ENCODE measurements at regions not wholly inside any gene's neighbourhood (a gene's known extent, or its start where the extent isn't known, plus 50 kb on each side); places are given as distances from the start of the nearest gene placed in this dataset.

DNA sequence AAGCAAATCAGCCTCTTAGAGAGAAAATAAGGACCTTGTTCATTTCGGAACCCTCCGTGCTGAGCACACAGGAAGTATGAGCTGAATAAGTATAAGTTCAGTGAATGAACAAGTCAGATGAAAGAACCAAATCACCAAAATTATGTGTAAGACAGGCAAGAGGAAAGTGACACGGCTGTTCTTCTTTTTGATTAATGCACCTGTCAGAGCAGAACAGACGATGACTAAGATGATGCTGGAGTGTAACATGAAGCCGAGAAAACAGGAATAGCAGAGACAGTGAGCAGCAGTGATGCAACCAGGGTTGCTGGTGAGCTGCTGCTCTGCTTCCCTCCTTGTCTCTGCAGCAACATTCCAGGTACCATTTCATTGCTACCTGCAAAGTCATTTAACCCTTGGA, 861.1 kb downstream of the GALC start:
- Histone ChIP-seq H3K9me3 (ENCODE audit: control insufficient read depth, insufficient read depth, low read length) (no peaks in the 10 kb centered on the region; the same call in 1 of the 2 replicates), H4K20me1 (ENCODE audit: control insufficient read depth, insufficient read depth, low read depth, low read length) (no peaks in the 10 kb centered on the region), H3K27ac (ENCODE audit: low read depth, low read length) (no peak overlapping the region), H3K4me1 (ENCODE audit: control insufficient read depth, low read length) (no peaks in the 10 kb centered on the region), H3K36me3 (ENCODE audit: control insufficient read depth, low read length) (no peaks in the 10 kb centered on the region), H3K9me2 (replicated peaks; ENCODE audit: control insufficient read depth, low read length) (no peaks in the 10 kb centered on the region), H3F3A (ENCODE audit: control insufficient read depth, insufficient read depth) (no peaks in the 10 kb centered on the region), H3K4me2 (ENCODE audit: low read length) (no peak overlapping the region), H3K27me3 (ENCODE audit: control insufficient read depth, low read length) (no peaks in the 10 kb centered on the region), H3K4me3 (ENCODE audit: low read length) (no peak overlapping the region), H3K79me2 (ENCODE audit: control insufficient read depth, low read length) (no peaks in the 10 kb centered on the region)
- no peak for TF ChIP-seq EZH2phosphoT487 (IDR thresholded peaks at IDR 0.05; ENCODE audit: borderline replicate concordance, low read length)
- TF ChIP-seq CTCF (IDR thresholded peaks at IDR 0.05; ENCODE audit: low read depth, low read length, poor library complexity, severe bottlenecking) = no peak

- Histone ChIP-seq H3K4me3 (ENCODE audit: low read length) (no peak overlapping the region), H3K9me3 (ENCODE audit: control insufficient read depth, insufficient read depth, low read length) (no peaks in the 10 kb centered on the region), H3K4me1 (ENCODE audit: control insufficient read depth, low read length) (no peaks in the 10 kb centered on the region)
Measured at GRCh38 chr14:87122166-87122565, 870.8 kb downstream of the GALC start.

DNA sequence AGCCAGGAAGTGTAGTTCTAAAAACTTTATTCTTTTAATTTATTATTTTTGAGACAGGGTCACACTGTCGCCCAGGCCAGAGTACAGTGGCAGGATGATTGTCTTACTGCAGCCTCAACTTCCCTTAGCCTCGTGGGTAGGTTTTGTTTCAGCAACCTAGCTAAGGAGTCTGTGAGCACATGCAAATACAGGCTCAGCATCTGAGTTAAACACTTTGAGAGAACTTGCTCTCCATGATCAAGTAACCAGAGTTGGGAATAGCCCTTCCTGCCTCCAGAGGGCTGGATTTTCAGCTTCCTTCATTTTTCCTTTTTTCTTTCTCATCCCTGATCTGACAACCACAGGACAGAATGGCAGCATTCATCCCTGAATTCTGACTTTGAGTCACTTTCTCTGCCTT, 871.3 kb downstream of the GALC start:
- Histone ChIP-seq H3K9me2 (replicated peaks; ENCODE audit: control insufficient read depth, low read length) (no peaks in the 10 kb centered on the region), H3K4me2 (ENCODE audit: low read length) (no peak overlapping the region), H3K27ac (ENCODE audit: low read depth, low read length) (no peak overlapping the region), H4K20me1 (ENCODE audit: control insufficient read depth, insufficient read depth, low read depth, low read length) (no peaks in the 10 kb centered on the region), H3K4me1 (ENCODE audit: control insufficient read depth, low read length) (no peaks in the 10 kb centered on the region), H3K36me3 (ENCODE audit: control insufficient read depth, low read length) (no peaks in the 10 kb centered on the region), H3F3A (ENCODE audit: control insufficient read depth, insufficient read depth) (no peaks in the 10 kb centered on the region), H3K27me3 (ENCODE audit: control insufficient read depth, low read length) (no peaks in the 10 kb centered on the region), H3K4me3 (ENCODE audit: low read length) (no peak overlapping the region), H3K9me3 (ENCODE audit: control insufficient read depth, insufficient read depth, low read length) (no peaks in the 10 kb centered on the region), H3K79me2 (ENCODE audit: control insufficient read depth, low read length) (no peaks in the 10 kb centered on the region)
- TF ChIP-seq EZH2phosphoT487 (IDR thresholded peaks at IDR 0.05; ENCODE audit: borderline replicate concordance, low read length) (no peak), CTCF (IDR thresholded peaks at IDR 0.05; ENCODE audit: low read depth, low read length, poor library complexity, severe bottlenecking) (no peak)

More at GRCh38 chr14:87122166-87122565, 870.8 kb downstream of the GALC start:
- TF ChIP-seq CTCF (IDR thresholded peaks at IDR 0.05; ENCODE audit: low read depth, low read length, poor library complexity, severe bottlenecking) (no peak), EZH2phosphoT487 (IDR thresholded peaks at IDR 0.05; ENCODE audit: borderline replicate concordance, low read length) (no peak)
- no peaks in the 10 kb centered on the region for H3K9me2 ChIP-seq (replicated peaks; ENCODE audit: control insufficient read depth, low read length)
- H4K20me1 ChIP-seq (ENCODE audit: control insufficient read depth, insufficient read depth, low read depth, low read length) = no peaks in the 10 kb centered on the region
- no peaks in the 10 kb centered on the region for H3F3A ChIP-seq (ENCODE audit: control insufficient read depth, insufficient read depth)
- no peak overlapping the region for H3K4me2 ChIP-seq (ENCODE audit: low read length)
- H3K36me3 ChIP-seq (ENCODE audit: control insufficient read depth, low read length) = no peaks in the 10 kb centered on the region
- no peaks in the 10 kb centered on the region for H3K27me3 ChIP-seq (ENCODE audit: control insufficient read depth, low read length)
- no peaks in the 10 kb centered on the region for H3K79me2 ChIP-seq (ENCODE audit: control insufficient read depth, low read length)
- H3K27ac ChIP-seq (ENCODE audit: low read depth, low read length) = no peak overlapping the region

DNA sequence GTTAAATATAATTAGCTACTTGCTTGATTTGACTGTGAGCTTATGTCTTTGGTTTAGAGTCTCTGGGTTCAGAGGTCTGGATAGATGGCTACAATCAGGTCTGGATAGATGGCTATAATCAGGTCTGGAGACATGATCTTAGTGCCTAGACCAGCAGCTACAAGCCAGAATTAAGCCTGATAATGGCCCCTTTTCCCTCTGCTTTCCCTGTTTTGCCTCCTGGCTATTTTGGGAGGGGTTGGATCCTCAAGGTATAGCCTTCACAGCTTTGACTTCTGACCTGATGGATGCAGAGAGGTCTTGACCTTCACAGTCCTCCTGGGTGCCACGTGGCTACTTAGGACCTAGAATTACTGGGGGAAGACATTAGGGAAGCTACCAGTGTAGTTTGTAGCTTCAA, 877.7 kb downstream of the GALC start:
- Histone ChIP-seq H4K20me1 (ENCODE audit: control insufficient read depth, insufficient read depth, low read depth, low read length) (no peaks in the 10 kb centered on the region), H3K4me3 (ENCODE audit: low read length) (no peak overlapping the region), H3K27me3 (ENCODE audit: control insufficient read depth, low read length) (no peaks in the 10 kb centered on the region), H3K36me3 (ENCODE audit: control insufficient read depth, low read length) (no peaks in the 10 kb centered on the region), H3K9me3 (ENCODE audit: control insufficient read depth, insufficient read depth, low read length) (no peaks in the 10 kb centered on the region), H3K27ac (ENCODE audit: low read depth, low read length) (no peak overlapping the region), H3K9me2 (replicated peaks; ENCODE audit: control insufficient read depth, low read length) (no peaks in the 10 kb centered on the region), H3K4me2 (ENCODE audit: low read length) (no peak overlapping the region), H3K4me1 (ENCODE audit: control insufficient read depth, low read length) (no peaks in the 10 kb centered on the region), H3F3A (ENCODE audit: control insufficient read depth, insufficient read depth) (no peaks in the 10 kb centered on the region), H3K79me2 (ENCODE audit: control insufficient read depth, low read length) (no peaks in the 10 kb centered on the region)
- no peak for TF ChIP-seq CTCF (IDR thresholded peaks at IDR 0.05; ENCODE audit: low read depth, low read length, poor library complexity, severe bottlenecking)
- no peak for TF ChIP-seq EZH2phosphoT487 (IDR thresholded peaks at IDR 0.05; ENCODE audit: borderline replicate concordance, low read length)
